Aorta (tissue), 5 donors: ENCODE measurements at regions not wholly inside any gene's neighbourhood (a gene's known extent, or its start where the extent isn't known, plus 50 kb on each side); places are given as distances from the start of the nearest gene placed in this dataset.

Experiments
- ATAC-seq: fragments of 200-7000 bp; cut with Tn5 transposase; one replicate; pipeline ENCODE4 v1.9.1; 2022; ENCODE audit warnings: moderate library complexity; ENCODE audit not compliant: low FRiP score
- DNase-seq, 2 donors: peaks; one replicate each; pipeline ENCODE4 v3.0.0-alpha.2; 2020
- H3K27ac ChIP-seq, 2 donors: one replicate each; pipeline ENCODE4 v1.5.1; 2013; ENCODE audit warnings: low read length in 2 of 2, mild to moderate bottlenecking in 2 of 2, moderate library complexity in 2 of 2, control low read depth in 1 of 2, inconsistent platforms in 1 of 2, low read depth in 1 of 2
- H3K27me3 ChIP-seq, 2 donors: one replicate each; pipeline ENCODE4 v1.6.1; 2013; ENCODE audit warnings: control low read depth in 1 of 2, low read length in 1 of 2, mild to moderate bottlenecking in 1 of 2, moderate library complexity in 1 of 2; ENCODE audit not compliant: insufficient read depth in 2 of 2, control insufficient read depth in 1 of 2
- H3K36me3 ChIP-seq, 2 donors: one replicate each; pipeline ENCODE4 v1.6.1; 2013; ENCODE audit warnings: control low read depth in 1 of 2, low read length in 1 of 2, mild to moderate bottlenecking in 1 of 2; ENCODE audit not compliant: insufficient read depth in 2 of 2, control insufficient read depth in 1 of 2
- H3K4me1 ChIP-seq, 2 donors: one replicate each; pipeline ENCODE4 v1.6.1; 2013; ENCODE audit warnings: low read length in 2 of 2, control low read depth in 1 of 2, mild to moderate bottlenecking in 1 of 2, moderate library complexity in 1 of 2; ENCODE audit not compliant: insufficient read depth in 2 of 2, control insufficient read depth in 1 of 2
- H3K4me3 ChIP-seq, 2 donors: one replicate each; pipeline ENCODE4 v1.5.1; 2013; ENCODE audit warnings: low read length in 2 of 2, control low read depth in 1 of 2, mild to moderate bottlenecking in 1 of 2
- H3K9me3 ChIP-seq: one replicate; pipeline ENCODE4 v1.6.1; 2013; ENCODE audit warnings: mild to moderate bottlenecking, low read length; ENCODE audit not compliant: control insufficient read depth
- WGBS, 2 donors: extraction: QIAGEN DNeasy Blood & Tissue Kit; methylation state at CpG; one replicate each; pipeline ENCODE4 v1.1.7; 2013; 5-methylcytosine and 5-hydroxymethylcytosine counted together
- intact Hi-C, 2 donors: fragments of 100-400 bp; cut with DNase I; formaldehyde crosslinking; loops; one replicate each; pipeline versions ENCODE4 v1.14.2 to v1.15.0; 2022
- donor health status: healthy with polysubstance abuse.
- donor health status: Bipolar disorder and iron deficiency.
- donor health status: DM: no; HTN: no; CAD: no.
- donor health status: DM: no; HTN: no; CAD: no.
- donor health status: DM: yes; HTN: yes; CAD: no.

- ATAC-seq (no peak), DNase-seq (no peak)
- H3K27ac ChIP-seq, result no peak overlapping the region
- H3K4me3 ChIP-seq, result no peak overlapping the region
- no peaks in the 10 kb centered on the region for H3K36me3 ChIP-seq
- H3K27me3 ChIP-seq, result no peaks in the 10 kb centered on the region
- H3K4me1 ChIP-seq, result no peaks in the 10 kb centered on the region
- intact Hi-C loops, result loop anchor here (10.0 kb wide), 2 partner anchors 124 to 684 kb away; no protein-coding TSS in a partner anchor
- no peaks in the 10 kb centered on the region for H3K9me3 ChIP-seq
Observed at GRCh38 chr4:114078636-114079035, 99.2 kb upstream of the ARSJ start.

GRCh38 chr4:114081783-114082182, 102.3 kb upstream of the ARSJ start:
- no peaks in the 10 kb centered on the region for H3K27me3 ChIP-seq
- H3K4me3 ChIP-seq, result no peak overlapping the region
- ATAC-seq, result no peak
- no peaks in the 10 kb centered on the region for H3K36me3 ChIP-seq
- H3K4me1 ChIP-seq, result no peaks in the 10 kb centered on the region
- no peaks in the 10 kb centered on the region for H3K9me3 ChIP-seq
- H3K27ac ChIP-seq, result no peak overlapping the region
- no peak for DNase-seq
- intact Hi-C loops, result no loop called here

GRCh38 chr4:114082348-114082747, 102.9 kb upstream of the ARSJ start:
- ATAC-seq (no peak), DNase-seq (no peak)
- Histone ChIP-seq H3K9me3 (no peaks in the 10 kb centered on the region), H3K36me3 (no peaks in the 10 kb centered on the region), H3K4me1 (no peaks in the 10 kb centered on the region), H3K27ac (no peak overlapping the region), H3K4me3 (no peak overlapping the region), H3K27me3 (no peaks in the 10 kb centered on the region)
- WGBS, 2 donors, result 80 to 81% methylated on average over 6 of the region's 6 CpGs
- intact Hi-C loops, result no loop called here

- H3K9me3 ChIP-seq, result no peaks in the 10 kb centered on the region
- ATAC-seq (no peak), DNase-seq (no peak)
- H3K27ac ChIP-seq, result no peak overlapping the region
- H3K36me3 ChIP-seq, result no peaks in the 10 kb centered on the region
- intact Hi-C loops, result no loop called here
- no peak overlapping the region for H3K4me3 ChIP-seq
- H3K27me3 ChIP-seq, result no peaks in the 10 kb centered on the region
- H3K4me1 ChIP-seq, result no peaks in the 10 kb centered on the region
Observed at GRCh38 chr4:114085611-114086345, 106.3 kb upstream of the ARSJ start.

GRCh38 chr4:114087596-114088230, 108.3 kb upstream of the ARSJ start:
- no peak for DNase-seq
- H3K4me1 ChIP-seq, result no peaks in the 10 kb centered on the region
- intact Hi-C loops, result no loop called here
- 56 to 68% methylated on average over 1 of the region's 1 CpG for WGBS, 2 donors
- H3K27me3 ChIP-seq, result no peaks in the 10 kb centered on the region
- no peak overlapping the region for H3K27ac ChIP-seq
- H3K4me3 ChIP-seq, result no peak overlapping the region
- H3K9me3 ChIP-seq, result no peaks in the 10 kb centered on the region
- no peak for ATAC-seq
- H3K36me3 ChIP-seq, result no peaks in the 10 kb centered on the region

- ATAC-seq (no peak), DNase-seq (no peak)
- Histone ChIP-seq H3K36me3 (no peaks in the 10 kb centered on the region), H3K27me3 (no peaks in the 10 kb centered on the region), H3K4me3 (no peak overlapping the region), H3K9me3 (no peaks in the 10 kb centered on the region), H3K27ac (no peak overlapping the region), H3K4me1 (no peaks in the 10 kb centered on the region)
- intact Hi-C loops, result no loop called here
Observed at GRCh38 chr4:114088481-114088880, 109.0 kb upstream of the ARSJ start.

GRCh38 chr4:114091546-114091945, 112.1 kb upstream of the ARSJ start:
- intact Hi-C loops, result no loop called here
- no peaks in the 10 kb centered on the region for H3K36me3 ChIP-seq
- H3K27me3 ChIP-seq, result no peaks in the 10 kb centered on the region
- H3K9me3 ChIP-seq, result no peaks in the 10 kb centered on the region
- no peak overlapping the region for H3K4me3 ChIP-seq
- ATAC-seq (no peak), DNase-seq (no peak)
- H3K4me1 ChIP-seq, result no peaks in the 10 kb centered on the region
- H3K27ac ChIP-seq, result no peak overlapping the region
- 50 to 71% methylated on average over 1 of the region's 1 CpG for WGBS, 2 donors

- H3K4me3 ChIP-seq, result no peak overlapping the region
- no peak overlapping the region for H3K27ac ChIP-seq
- intact Hi-C loops, result no loop called here
- no peaks in the 10 kb centered on the region for H3K9me3 ChIP-seq
- H3K27me3 ChIP-seq, result no peaks in the 10 kb centered on the region
- ATAC-seq (no peak), DNase-seq (no peak)
- H3K36me3 ChIP-seq, result no peaks in the 10 kb centered on the region
- no peaks in the 10 kb centered on the region for H3K4me1 ChIP-seq
Observed at GRCh38 chr4:114093221-114093715, 113.8 kb upstream of the ARSJ start.

GRCh38 chr4:114100288-114101031, 121.0 kb upstream of the ARSJ start:
- intact Hi-C loops, result no loop called here
- no peaks in the 10 kb centered on the region for H3K36me3 ChIP-seq
- no peaks in the 10 kb centered on the region for H3K27me3 ChIP-seq
- H3K9me3 ChIP-seq, result no peaks in the 10 kb centered on the region
- DNase-seq (no peak), ATAC-seq (no peak)
- H3K27ac ChIP-seq, result no peak overlapping the region
- no peak overlapping the region for H3K4me3 ChIP-seq
- H3K4me1 ChIP-seq, result no peaks in the 10 kb centered on the region
- 85 to 89% methylated on average over 6 of the region's 6 CpGs for WGBS, 2 donors
